ENCODE measurements at regions not wholly inside any gene's neighbourhood (a gene's known extent, or its start where the extent isn't known, plus 50 kb on each side); places are given as distances from the start of the nearest gene placed in this dataset.

GRCh38 chr18:41752826-41753225 is 202.2 kb upstream of the PIK3C3 start:
- no peak for DNase-seq

GRCh38 chr18:41751652-41752051 is 203.4 kb upstream of the PIK3C3 start:
- no peak for DNase-seq

- no peak for DNase-seq
Observed at GRCh38 chr18:41751161-41751560, 203.9 kb upstream of the PIK3C3 start.

- no peak for DNase-seq
Observed at GRCh38 chr18:41747723-41748242, 207.3 kb upstream of the PIK3C3 start.

- DNase-seq, result peak; percentile 44
Observed at GRCh38 chr18:41745166-41746049, 209.6 kb upstream of the PIK3C3 start.

- DNase-seq, result no peak
Observed at GRCh38 chr18:41744421-41745030, 210.5 kb upstream of the PIK3C3 start.

GRCh38 chr18:41737218-41737617 is 217.8 kb upstream of the PIK3C3 start:
- no peak for DNase-seq

- no peak for DNase-seq
Observed at GRCh38 chr18:41734917-41735316, 220.1 kb upstream of the PIK3C3 start.

GRCh38 chr18:41732356-41732755 is 222.7 kb upstream of the PIK3C3 start:
- DNase-seq, result no peak

GRCh38 chr18:41731884-41732283 is 223.2 kb upstream of the PIK3C3 start:
- no peak for DNase-seq

- DNase-seq, result no peak
Observed at GRCh38 chr18:41724195-41724594, 230.8 kb upstream of the PIK3C3 start.

GRCh38 chr18:41721103-41721790 is 233.8 kb upstream of the PIK3C3 start:
- no peak for DNase-seq

- DNase-seq, result no peak
Observed at GRCh38 chr18:41720226-41720625, 234.8 kb upstream of the PIK3C3 start.

GRCh38 chr18:41719808-41720207 is 235.2 kb upstream of the PIK3C3 start:
- DNase-seq, result no peak

GRCh38 chr18:41714872-41715271 is 240.2 kb upstream of the PIK3C3 start:
- DNase-seq, result no peak

- no peak for DNase-seq
Observed at GRCh38 chr18:41713969-41714825, 240.8 kb upstream of the PIK3C3 start.

GRCh38 chr18:41706301-41706700 is 248.7 kb upstream of the PIK3C3 start:
- no peak for DNase-seq

GRCh38 chr18:41703744-41704530 is 251.1 kb upstream of the PIK3C3 start:
- DNase-seq, result no peak

- no peak for DNase-seq
Observed at GRCh38 chr18:41700416-41700815, 254.6 kb upstream of the PIK3C3 start.

- no peak for DNase-seq
Observed at GRCh38 chr18:41695441-41695840, 259.6 kb upstream of the PIK3C3 start.

- DNase-seq, result peak; percentile 39
Observed at GRCh38 chr18:41693008-41693407, 262.0 kb upstream of the PIK3C3 start.

All from NCI-H2081 treated with DMSO at 0.1 percent for 48 hours (cell line).